Karpas-422 (cell line): ENCODE measurements at regions not wholly inside any gene's neighbourhood (a gene's known extent, or its start where the extent isn't known, plus 50 kb on each side); places are given as distances from the start of the nearest gene placed in this dataset.
"Not testable (repeated sequence)": the region's sequence is repeated elsewhere in the genome, so short reads cannot be mapped to it uniquely, and the experiment has no call there.

ENCODE experiments used
- DNase-seq: peaks from one replicate; pipeline ENCODE4 v3.0.0-alpha.2; 2015
- H2AFZ ChIP-seq: fragments of 200-600 bp; sonication (generic); 2 replicates; pipeline ENCODE4 v1.6.1; 2014; ENCODE audit warnings: antibody characterized with exemption, low read length, mixed read lengths
- H3K27ac ChIP-seq: fragments of 200-600 bp; sonication (generic); 2 replicates; pipeline ENCODE4 v1.5.1; 2014; ENCODE audit warnings: mild to moderate bottlenecking, low read length, moderate library complexity
- H3K27me3 ChIP-seq: fragments of 200-600 bp; sonication (generic); 2 replicates; pipeline ENCODE4 v1.6.1; 2014; ENCODE audit warnings: low read length, mixed read lengths
- H3K36me3 ChIP-seq: fragments of 200-600 bp; sonication (generic); 2 replicates; pipeline ENCODE4 v1.6.1; 2014; ENCODE audit warnings: low read length, mixed read lengths; ENCODE audit not compliant: insufficient read depth
- H3K4me1 ChIP-seq: fragments of 200-600 bp; sonication (generic); 2 replicates; pipeline ENCODE4 v1.6.1; 2014; ENCODE audit warnings: mild to moderate bottlenecking, low read length, mixed read lengths
- H3K4me2 ChIP-seq: fragments of 200-600 bp; sonication (generic); 2 replicates; pipeline ENCODE4 v1.6.1; 2014; ENCODE audit warnings: low read length, low read depth, mild to moderate bottlenecking; ENCODE audit not compliant: poor library complexity, severe bottlenecking
- H3K4me3 ChIP-seq: fragments of 200-600 bp; sonication (generic); 2 replicates; pipeline ENCODE4 v1.5.1; 2014; ENCODE audit warnings: mild to moderate bottlenecking, antibody characterized with exemption, low read length, mixed read lengths
- H3K79me2 ChIP-seq: fragments of 200-600 bp; sonication (generic); 2 replicates; pipeline ENCODE4 v1.6.1; 2014; ENCODE audit warnings: mild to moderate bottlenecking, low read length, mixed read lengths
- H3K9ac ChIP-seq: fragments of 200-600 bp; sonication (generic); 2 replicates; pipeline ENCODE4 v1.6.0; 2014; ENCODE audit warnings: low read length
- H3K9me2 ChIP-seq: fragments of 200-600 bp; sonication (generic), shearing (Covaris generic); replicated peaks from 2 replicates; pipeline ENCODE4 v1.6.0; 2014; ENCODE audit warnings: mild to moderate bottlenecking, low read length, moderate library complexity; ENCODE audit not compliant: insufficient read depth
- H3K9me3 ChIP-seq: fragments of 300-700, 200-600 bp; sonication (generic); 2 replicates; pipeline ENCODE4 v1.6.1; 2014; ENCODE audit warnings: low read length, mixed read lengths
- H4K20me1 ChIP-seq: fragments of 200-600 bp; sonication (generic); 2 replicates; pipeline ENCODE4 v1.6.1; 2014; ENCODE audit warnings: mild to moderate bottlenecking, antibody characterized with exemption, low read length, low read depth; ENCODE audit not compliant: insufficient read depth

GRCh38 chr5:126677121-126677520 is 76.4 kb downstream of the PHAX start:
- Histone ChIP-seq H3K4me1 (peaks cover 12% of the 10 kb centered on the region), H3K4me3 (no peak overlapping the region), H3K9me3 (no peaks in the 10 kb centered on the region), H3K9me2 (no peaks in the 10 kb centered on the region), H3K36me3 (no peaks in the 10 kb centered on the region), H4K20me1 (no peaks in the 10 kb centered on the region), H3K79me2 (no peaks in the 10 kb centered on the region), H3K27ac (no peak overlapping the region), H3K27me3 (no peaks in the 10 kb centered on the region), H3K9ac (no peak overlapping the region), H2AFZ (no peak overlapping the region), H3K4me2 (no peak overlapping the region)
- no peak for DNase-seq

- H3K4me2 ChIP-seq, result peak overlapping the region; percentile 57
- 0 out of 2 replicates have a peak overlapping the region, but pooled peaks have one; percentile 7 for H3K4me3 ChIP-seq
- peak overlapping the region; percentile 48 for H3K9ac ChIP-seq
Observed at GRCh38 chr5:126680191-126680817, 79.6 kb downstream of the PHAX start.

DNA sequence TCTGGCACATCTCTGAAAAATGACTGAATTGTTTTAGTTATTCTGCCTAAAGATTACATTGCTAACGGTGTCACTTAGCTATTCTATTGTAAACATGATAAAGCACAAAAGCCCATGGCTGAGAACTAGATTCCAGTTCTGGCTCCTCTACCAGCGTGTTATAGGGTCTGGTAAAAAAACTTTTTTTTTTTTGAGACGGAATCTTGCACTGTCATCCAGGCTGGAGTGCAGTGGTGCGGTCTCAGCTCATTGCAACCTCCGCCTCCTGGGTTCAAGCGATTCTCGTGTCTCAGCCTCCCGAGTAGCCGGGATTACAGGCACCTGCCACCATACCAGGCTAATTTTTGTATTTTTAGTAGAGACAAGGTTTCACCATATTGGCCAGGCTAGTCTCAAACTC is 80.6 kb downstream of the PHAX start:
- not testable (repeated sequence) for H3K9ac ChIP-seq, H4K20me1 ChIP-seq, H3K9me3 ChIP-seq, H3K9me2 ChIP-seq, H3K36me3 ChIP-seq, H3K27me3 ChIP-seq, H3K4me2 ChIP-seq, H3K4me3 ChIP-seq, H2AFZ ChIP-seq, H3K27ac ChIP-seq, H3K79me2 ChIP-seq, DNase-seq
- peaks cover 16% of the 10 kb centered on the region for H3K4me1 ChIP-seq

More at GRCh38 chr5:126680191-126680817, 79.6 kb downstream of the PHAX start:
- no peaks in the 10 kb centered on the region for H3K36me3 ChIP-seq
- H3K27ac ChIP-seq, result no peak overlapping the region
- H2AFZ ChIP-seq, result peak overlapping the region; percentile 75; the same call in 1 of the 2 replicates
- H3K27me3 ChIP-seq, result no peaks in the 10 kb centered on the region
- no peaks in the 10 kb centered on the region for H3K79me2 ChIP-seq
- H4K20me1 ChIP-seq, result no peaks in the 10 kb centered on the region
- H3K4me1 ChIP-seq, result peaks cover 12% of the 10 kb centered on the region
- no peaks in the 10 kb centered on the region for H3K9me3 ChIP-seq
- H3K9me2 ChIP-seq, result no peaks in the 10 kb centered on the region
- peak; percentile 74 for DNase-seq

GRCh38 chr5:126681970-126682369 is 81.2 kb downstream of the PHAX start:
- peaks cover 23% of the 10 kb centered on the region for H3K4me1 ChIP-seq
- no peak overlapping the region for H3K9ac ChIP-seq
- peak; percentile 25 for DNase-seq
- no peaks in the 10 kb centered on the region for H3K79me2 ChIP-seq
- H4K20me1 ChIP-seq, result no peaks in the 10 kb centered on the region
- no peaks in the 10 kb centered on the region for H3K9me3 ChIP-seq
- no peak overlapping the region for H3K27ac ChIP-seq
- no peak overlapping the region for H3K4me3 ChIP-seq
- no peaks in the 10 kb centered on the region for H3K27me3 ChIP-seq
- H3K9me2 ChIP-seq, result no peaks in the 10 kb centered on the region
- H2AFZ ChIP-seq, result no peak overlapping the region
- H3K36me3 ChIP-seq, result no peaks in the 10 kb centered on the region
- H3K4me2 ChIP-seq, result no peak overlapping the region

DNA sequence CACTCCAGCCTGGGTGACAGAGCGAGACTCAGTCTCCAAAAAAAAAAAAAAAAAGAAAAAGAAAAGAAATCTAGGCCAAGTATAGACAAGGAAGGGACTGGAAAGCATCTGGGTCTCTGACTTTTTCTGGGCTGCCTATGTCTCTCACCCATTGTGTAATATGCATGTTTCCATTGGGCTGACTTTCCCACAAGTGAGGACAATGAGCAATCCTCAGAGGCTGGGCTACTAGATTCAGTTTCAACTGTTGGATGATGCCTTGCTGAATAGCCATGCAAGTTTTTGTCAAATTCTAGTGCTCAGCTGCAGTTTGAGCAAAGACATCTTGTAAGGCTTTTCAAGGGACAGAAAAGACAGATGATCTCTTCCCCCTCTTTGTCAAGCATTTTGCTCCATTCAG is 82.1 kb downstream of the PHAX start:
- Histone ChIP-seq H3K36me3 (no peaks in the 10 kb centered on the region), H3K79me2 (no peaks in the 10 kb centered on the region), H2AFZ (no peak overlapping the region), H3K9me3 (no peaks in the 10 kb centered on the region), H3K4me1 (peaks cover 27% of the 10 kb centered on the region), H3K9ac (no peak overlapping the region), H4K20me1 (no peaks in the 10 kb centered on the region), H3K27me3 (no peaks in the 10 kb centered on the region), H3K9me2 (no peaks in the 10 kb centered on the region), H3K27ac (no peak overlapping the region), H3K4me3 (no peak overlapping the region), H3K4me2 (no peak overlapping the region)
- no peak for DNase-seq

DNA sequence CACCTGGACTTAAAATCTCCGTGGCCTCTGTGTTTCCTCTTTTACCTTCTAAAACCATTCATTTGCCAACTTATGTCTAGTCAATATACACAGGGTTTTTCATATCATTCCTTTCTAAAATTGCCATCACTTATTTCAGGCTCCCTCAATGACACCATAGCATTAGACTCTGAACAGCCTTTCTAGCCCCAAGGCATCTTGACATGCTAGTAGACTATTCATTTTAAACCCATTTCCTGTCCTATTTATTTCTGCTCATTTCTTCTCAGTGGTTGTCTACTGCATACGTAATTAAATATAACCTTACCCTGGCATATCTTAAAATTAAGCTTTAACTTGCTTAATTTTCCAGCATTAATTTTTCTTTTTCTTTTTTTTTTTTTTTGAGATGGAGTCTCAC is 83.2 kb downstream of the PHAX start:
- Histone ChIP-seq H3K4me1 (peaks cover 27% of the 10 kb centered on the region), H3K9me2 (no peaks in the 10 kb centered on the region), H3K9me3 (no peaks in the 10 kb centered on the region)

DNA sequence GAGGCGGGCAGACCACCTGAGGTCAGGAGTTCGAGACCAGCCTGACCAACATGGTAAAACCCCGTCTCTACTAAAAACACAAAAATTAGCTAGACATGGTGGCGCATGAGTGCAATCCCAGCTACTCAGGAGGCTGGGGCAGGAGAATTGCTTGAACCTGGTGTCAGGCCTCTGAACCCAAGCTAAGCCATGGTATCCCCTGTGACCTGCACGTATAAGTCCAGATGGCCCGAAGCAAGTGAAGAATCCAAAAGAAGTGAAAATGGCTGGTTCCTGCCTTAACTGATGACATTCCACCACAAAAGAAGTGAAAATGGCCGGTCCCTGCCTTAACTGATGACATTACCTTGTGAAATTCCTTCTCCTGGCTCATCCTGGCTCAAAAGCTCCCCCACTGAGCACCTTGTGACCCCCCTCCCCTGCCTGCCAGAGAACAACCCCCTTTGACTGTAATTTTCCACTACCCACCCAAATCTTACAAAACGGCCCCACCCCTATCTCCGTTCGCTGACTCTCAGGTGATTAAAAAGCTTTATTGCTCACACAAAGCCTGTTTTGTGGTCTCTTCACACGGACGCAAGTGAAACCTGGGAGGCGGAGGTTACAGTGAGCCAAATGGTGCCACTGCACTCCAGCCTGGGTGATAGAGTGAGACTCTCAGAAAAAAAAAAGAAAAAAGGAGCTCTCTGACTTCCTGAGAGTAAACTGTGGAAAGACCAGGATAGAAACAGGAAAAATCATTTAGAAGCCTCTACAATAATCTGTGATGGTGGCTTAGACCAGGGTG is 84.1 kb downstream of the PHAX start:
- H3K9me3 ChIP-seq, H3K79me2 ChIP-seq, H3K27me3 ChIP-seq, H3K4me2 ChIP-seq, H4K20me1 ChIP-seq, H3K9ac ChIP-seq, H3K36me3 ChIP-seq, H3K27ac ChIP-seq, H2AFZ ChIP-seq, DNase-seq, H3K9me2 ChIP-seq, H3K4me3 ChIP-seq: not testable (repeated sequence)
- peaks cover 23% of the 10 kb centered on the region for H3K4me1 ChIP-seq

More for the DNA sequence above, 83.2 kb downstream of the PHAX start:
- Histone ChIP-seq H3K27me3 (no peaks in the 10 kb centered on the region), H3K4me2 (no peak overlapping the region), H2AFZ (no peak overlapping the region), H4K20me1 (no peaks in the 10 kb centered on the region), H3K36me3 (no peaks in the 10 kb centered on the region), H3K79me2 (no peaks in the 10 kb centered on the region), H3K9ac (no peak overlapping the region), H3K27ac (no peak overlapping the region), H3K4me3 (no peak overlapping the region)
- no peak for DNase-seq

DNA sequence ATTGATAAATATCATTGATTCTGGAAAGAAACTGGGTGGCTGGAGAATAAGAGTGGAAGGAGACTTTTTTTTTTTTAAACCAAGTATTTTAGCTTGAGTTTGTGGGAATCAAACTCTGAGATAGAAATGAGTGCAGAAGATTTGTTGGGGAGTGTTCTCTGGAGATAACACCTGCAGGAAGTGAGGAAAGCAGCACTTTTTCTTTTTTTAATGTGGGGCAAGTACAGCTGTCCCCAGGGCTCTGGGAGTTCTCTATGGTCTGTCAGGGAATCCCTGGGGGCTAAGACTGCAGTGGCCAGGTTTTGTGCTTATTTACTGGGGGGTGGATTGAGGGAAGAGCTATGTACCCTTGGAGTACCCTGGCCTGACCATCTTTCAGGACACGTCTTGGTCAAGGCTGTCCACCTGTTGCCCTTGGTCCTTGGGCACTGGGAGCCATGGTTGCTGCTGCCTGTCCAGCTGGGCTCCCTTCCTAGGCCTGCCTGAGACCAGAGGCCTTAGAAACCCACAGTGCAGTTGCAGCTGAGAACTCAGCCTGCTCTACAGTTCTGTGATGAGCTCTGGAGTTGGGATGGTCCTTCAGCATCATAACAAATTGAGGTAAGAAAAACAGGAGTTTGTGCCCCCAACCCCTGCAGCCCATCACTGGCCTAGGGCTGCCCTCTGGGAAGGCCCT is 85.8 kb downstream of the PHAX start:
- H3K9ac ChIP-seq, result no peak overlapping the region
- peaks cover 15% of the 10 kb centered on the region for H3K4me1 ChIP-seq
- no peaks in the 10 kb centered on the region for H3K9me2 ChIP-seq
- no peaks in the 10 kb centered on the region for H3K79me2 ChIP-seq
- H3K27ac ChIP-seq, result 0 out of 2 replicates have a peak overlapping the region, but pooled peaks have one; percentile 17
- no peaks in the 10 kb centered on the region for H3K27me3 ChIP-seq
- H3K4me2 ChIP-seq, result peak overlapping the region; percentile 55
- no peak overlapping the region for H2AFZ ChIP-seq
- no peaks in the 10 kb centered on the region for H3K9me3 ChIP-seq
- H3K36me3 ChIP-seq, result no peaks in the 10 kb centered on the region
- no peaks in the 10 kb centered on the region for H4K20me1 ChIP-seq
- DNase-seq, result peak; percentile 49
- peak overlapping the region; percentile 21; the same call in 1 of the 2 replicates for H3K4me3 ChIP-seq
